IMR-90 (cell line): ENCODE measurements at regions not wholly inside any gene's neighbourhood (a gene's known extent, or its start where the extent isn't known, plus 50 kb on each side); places are given as distances from the start of the nearest gene placed in this dataset.

Experiments used
- BHLHE40 ChIP-seq: fragments of 150-350 bp; IDR thresholded peaks from 2 replicates; pipeline ENCODE4 v1.6.1; 2016; ENCODE audit warnings: mild to moderate bottlenecking, low read depth, low read length
- CEBPB ChIP-seq: IDR thresholded peaks from 2 replicates; pipeline ENCODE4 v1.6.1; 2012; ENCODE audit warnings: low read depth, low read length, improper control_type of control experiment
- CTCF ChIP-seq: conservative IDR thresholded peaks from 2 replicates; pipeline ENCODE4 v1.5.1; 2012; ENCODE audit warnings: mild to moderate bottlenecking, low read depth, low read length, improper control_type of control experiment
- ELK1 ChIP-seq: fragments of 150-350 bp; IDR thresholded peaks from 2 replicates; pipeline ENCODE4 v1.6.1; 2016; ENCODE audit warnings: low read depth, mild to moderate bottlenecking, low read length, moderate library complexity, borderline replicate concordance
- FOS ChIP-seq: fragments of 150-350 bp; IDR thresholded peaks from 2 replicates; pipeline ENCODE4 v1.6.1; 2016; ENCODE audit warnings: low read depth, low read length
- MAFK ChIP-seq: IDR thresholded peaks from 2 replicates; pipeline ENCODE4 v1.6.1; 2012; ENCODE audit warnings: low read depth, low read length, improper control_type of control experiment
- MAZ ChIP-seq: IDR thresholded peaks from 2 replicates; pipeline ENCODE4 v1.6.1; 2012; ENCODE audit warnings: low read depth, mild to moderate bottlenecking, low read length, improper control_type of control experiment, moderate library complexity, borderline replicate concordance
- MXI1 ChIP-seq: IDR thresholded peaks from 2 replicates; pipeline ENCODE4 v1.6.1; 2012; ENCODE audit warnings: low read depth, mild to moderate bottlenecking, low read length, moderate library complexity, borderline replicate concordance
- NFE2L2 ChIP-seq: fragments of 150-350 bp; IDR thresholded peaks from 2 replicates; pipeline ENCODE4 v1.6.1; 2016; ENCODE audit warnings: low read depth, mild to moderate bottlenecking, low read length
- POLR2A ChIP-seq: IDR thresholded peaks from 2 replicates; pipeline ENCODE4 v1.6.1; 2012; ENCODE audit warnings: mild to moderate bottlenecking, low read depth, low read length
- RAD21 ChIP-seq: IDR thresholded peaks from 2 replicates; pipeline ENCODE4 v1.6.1; 2012; ENCODE audit warnings: low read length, improper control_type of control experiment
- RFX5 ChIP-seq: IDR thresholded peaks from 2 replicates; pipeline ENCODE4 v1.8.0; 2012; ENCODE audit warnings: low read depth, mild to moderate bottlenecking, low read length, moderate library complexity
- SMC3 ChIP-seq: fragments of 150-350 bp; IDR thresholded peaks from 2 replicates; pipeline ENCODE4 v1.6.1; 2016; ENCODE audit warnings: low read depth, mild to moderate bottlenecking, antibody characterized with exemption, low read length, moderate library complexity
- TF ChIP-seq, protein P1 (sequence below): fragments of 150-350 bp; IDR thresholded peaks from 2 replicates; pipeline ENCODE4 v1.6.1; 2017; ENCODE audit warnings: mild to moderate bottlenecking, antibody characterized with exemption, low read length, low read depth

DNA sequence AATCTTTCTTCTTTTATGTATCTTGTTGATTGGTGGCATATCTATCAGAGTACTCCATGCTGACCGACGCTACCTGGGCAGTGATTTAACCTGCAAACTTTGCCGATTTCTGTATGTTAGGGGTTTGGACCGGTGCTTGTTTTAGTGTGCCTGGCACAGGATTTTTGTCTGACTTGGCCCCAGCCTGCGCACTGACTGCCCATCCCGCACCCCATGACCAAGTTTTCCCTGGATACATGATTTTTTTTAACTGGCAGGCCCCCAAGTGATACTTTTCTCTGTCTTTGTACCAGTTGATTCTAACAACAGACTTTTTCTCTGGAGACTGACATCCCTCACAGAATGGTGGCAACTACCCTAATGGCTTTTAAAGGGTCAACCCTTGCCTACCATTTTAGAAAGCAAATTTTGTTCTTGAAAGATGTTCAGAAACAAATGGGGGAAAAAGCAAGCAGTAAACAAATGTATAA is 69.0 kb upstream of the C1QTNF9B start:
- TF ChIP-seq, protein P1, sequence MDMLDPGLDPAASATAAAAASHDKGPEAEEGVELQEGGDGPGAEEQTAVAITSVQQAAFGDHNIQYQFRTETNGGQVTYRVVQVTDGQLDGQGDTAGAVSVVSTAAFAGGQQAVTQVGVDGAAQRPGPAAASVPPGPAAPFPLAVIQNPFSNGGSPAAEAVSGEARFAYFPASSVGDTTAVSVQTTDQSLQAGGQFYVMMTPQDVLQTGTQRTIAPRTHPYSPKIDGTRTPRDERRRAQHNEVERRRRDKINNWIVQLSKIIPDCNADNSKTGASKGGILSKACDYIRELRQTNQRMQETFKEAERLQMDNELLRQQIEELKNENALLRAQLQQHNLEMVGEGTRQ, result no peak
- TF ChIP-seq CTCF (no peak), POLR2A (no peak), BHLHE40 (no peak), FOS (no peak), RAD21 (no peak), MXI1 (no peak), MAFK (no peak), SMC3 (no peak), ELK1 (no peak), RFX5 (no peak), CEBPB (no peak), MAZ (no peak), NFE2L2 (no peak)
